NAMALWA (cell line): ENCODE measurements at regions not wholly inside any gene's neighbourhood (a gene's known extent, or its start where the extent isn't known, plus 50 kb on each side); places are given as distances from the start of the nearest gene placed in this dataset.

Experiments
- DNase-seq: peaks from one replicate; pipeline ENCODE4 v3.0.0-alpha.2; 2015; ENCODE audit warnings: low spot score

DNA sequence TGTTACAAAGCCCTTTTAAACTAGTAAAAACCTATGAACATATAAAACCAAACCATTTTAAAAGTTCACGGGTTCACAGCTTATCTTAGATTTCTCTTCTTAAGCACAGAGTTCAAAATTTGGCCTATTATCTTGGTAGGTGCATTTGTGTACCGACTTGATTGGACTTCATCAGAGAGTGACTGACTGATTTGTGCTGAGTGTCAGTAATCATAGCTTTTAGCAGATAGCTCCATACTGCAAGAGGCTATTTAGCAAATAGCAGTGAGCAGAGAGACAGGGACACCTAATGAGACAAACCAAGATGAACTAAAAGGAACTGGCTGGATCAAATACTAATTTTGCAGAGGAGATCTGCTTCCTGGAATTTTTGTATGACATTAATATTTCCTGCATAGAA lies 274.5 kb downstream of the PRR16 start:
- DNase-seq, result no peak

- DNase-seq, result no peak
Observed at GRCh38 chr5:120740989-120741388, 276.9 kb downstream of the PRR16 start.

GRCh38 chr5:120748474-120748873 lies 284.4 kb downstream of the PRR16 start:
- no peak for DNase-seq

DNA sequence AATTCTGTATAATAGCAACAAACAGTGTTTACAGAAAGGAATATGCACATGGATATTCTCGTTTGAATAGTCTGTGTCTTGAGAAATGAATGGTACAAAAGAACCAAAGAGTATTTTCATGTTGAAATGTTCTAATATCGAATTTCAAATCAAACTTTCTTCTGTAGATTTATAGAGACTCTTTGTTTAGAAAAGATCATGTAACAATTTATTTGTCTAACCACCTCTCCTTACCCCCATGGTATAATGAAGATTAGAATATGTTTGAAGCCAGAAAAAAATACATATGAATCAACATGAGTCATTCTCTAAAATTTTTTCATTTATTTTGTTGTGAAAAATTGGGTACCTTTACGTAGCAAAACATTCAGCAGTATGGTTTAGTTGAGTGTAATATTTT lies 285.6 kb downstream of the PRR16 start:
- no peak for DNase-seq

- no peak for DNase-seq
Observed at GRCh38 chr5:120759587-120759986, 295.5 kb downstream of the PRR16 start.

DNA sequence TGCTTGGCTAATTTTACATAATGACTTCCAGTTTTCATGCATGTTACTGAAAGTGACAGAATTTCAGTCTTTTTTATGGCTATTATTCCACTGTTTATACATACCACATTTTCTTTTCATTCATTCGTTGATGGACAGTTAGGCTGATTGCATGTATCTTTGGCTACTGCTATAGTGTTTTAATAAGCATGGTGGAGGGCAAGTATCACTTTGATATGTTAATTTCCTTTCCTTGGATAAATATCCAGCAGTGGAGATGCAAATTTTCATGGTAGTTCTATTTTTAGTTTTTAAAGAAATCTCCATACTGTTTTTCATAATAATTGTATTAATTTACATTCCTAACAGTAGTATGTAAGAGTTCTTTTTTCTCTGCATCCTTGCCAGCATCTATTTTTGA lies 297.9 kb downstream of the PRR16 start:
- no peak for DNase-seq

GRCh38 chr5:120765189-120765588 lies 301.1 kb downstream of the PRR16 start:
- DNase-seq, result no peak

- DNase-seq, result no peak
Observed at GRCh38 chr5:120767178-120767820, 303.2 kb downstream of the PRR16 start.

- DNase-seq, result no peak
Observed at GRCh38 chr5:120769312-120769872, 305.3 kb downstream of the PRR16 start.

DNA sequence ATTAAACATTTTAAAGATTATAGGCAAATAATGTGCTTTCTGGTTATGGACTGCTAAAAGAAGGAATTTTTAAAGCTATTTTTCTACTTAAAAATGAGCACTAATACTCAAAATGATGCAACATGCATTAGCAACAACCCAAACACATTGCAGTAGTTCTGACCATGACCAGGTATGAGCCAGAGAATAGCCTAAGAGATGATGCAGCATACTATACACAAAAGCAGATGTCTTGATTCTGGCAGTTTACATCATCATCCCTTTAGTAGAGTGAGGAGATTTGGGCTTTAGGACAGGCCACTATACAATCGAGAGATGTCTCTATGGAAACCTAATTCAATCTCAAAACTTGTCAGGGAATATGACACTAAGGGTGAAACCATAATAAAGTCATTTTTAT lies 307.1 kb downstream of the PRR16 start:
- no peak for DNase-seq

GRCh38 chr5:120778491-120779484 lies 314.7 kb downstream of the PRR16 start:
- DNase-seq, result no peak

- no peak for DNase-seq
Observed at GRCh38 chr5:120779674-120780073, 315.6 kb downstream of the PRR16 start.

DNA sequence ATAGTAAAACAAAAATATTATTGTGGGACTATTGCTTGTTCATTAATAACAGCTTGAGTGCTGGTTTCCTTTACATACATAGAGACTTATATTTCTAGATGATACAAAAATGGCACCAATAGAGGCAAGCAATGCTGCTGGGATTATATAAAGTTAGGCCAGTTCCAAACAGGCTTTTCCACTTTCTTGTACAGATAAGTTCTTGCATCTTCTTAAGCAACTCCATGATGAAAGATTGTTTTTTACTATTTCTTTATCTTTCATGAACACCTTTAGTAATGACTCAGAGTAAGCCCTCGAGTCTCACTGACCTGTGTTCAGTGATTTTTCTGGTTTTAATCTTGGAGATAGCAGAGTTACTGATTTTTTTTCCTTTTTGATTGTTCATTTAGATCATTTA lies 324.4 kb downstream of the PRR16 start:
- DNase-seq, result no peak

DNA sequence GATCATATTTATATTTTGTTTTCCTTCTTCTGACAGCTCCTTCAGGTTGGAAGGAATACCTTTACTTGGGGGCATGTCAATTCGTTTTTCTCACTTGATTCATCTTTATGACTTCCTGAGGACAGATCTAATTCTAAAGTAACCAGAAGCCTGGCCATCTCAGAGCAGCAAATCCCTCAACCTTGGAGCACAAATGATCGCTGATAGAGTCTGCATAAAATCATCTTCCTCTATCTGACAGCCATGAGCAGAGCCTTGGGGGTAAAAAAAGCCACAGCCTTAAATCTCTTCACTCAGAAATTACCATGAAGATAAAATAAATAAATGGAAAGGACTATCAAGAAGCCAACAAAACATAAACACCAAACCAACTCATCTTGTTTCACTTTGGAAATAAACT lies 325.8 kb downstream of the PRR16 start:
- no peak for DNase-seq

GRCh38 chr5:120790339-120790738 lies 326.2 kb downstream of the PRR16 start:
- DNase-seq, result no peak

- no peak for DNase-seq
Observed at GRCh38 chr5:120792477-120792876, 328.4 kb downstream of the PRR16 start.

DNA sequence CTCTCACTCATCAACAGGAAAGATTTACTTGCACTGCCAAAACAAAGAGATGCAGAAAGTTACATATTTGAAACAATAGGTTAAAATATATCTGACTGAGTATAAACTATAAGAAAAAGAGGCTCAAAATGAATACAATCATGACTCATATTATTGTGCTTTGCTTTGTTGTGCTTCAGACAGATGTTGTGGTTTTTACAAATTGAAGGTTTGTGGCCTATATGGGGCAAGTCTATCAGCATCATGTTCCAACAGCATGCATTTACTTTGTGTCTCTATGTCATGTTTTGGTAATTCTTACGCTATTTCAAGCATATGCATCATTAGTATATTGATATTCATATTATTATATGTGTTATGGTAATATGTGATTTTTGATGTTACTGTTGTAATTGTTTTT lies 330.0 kb downstream of the PRR16 start:
- DNase-seq, result no peak

DNA sequence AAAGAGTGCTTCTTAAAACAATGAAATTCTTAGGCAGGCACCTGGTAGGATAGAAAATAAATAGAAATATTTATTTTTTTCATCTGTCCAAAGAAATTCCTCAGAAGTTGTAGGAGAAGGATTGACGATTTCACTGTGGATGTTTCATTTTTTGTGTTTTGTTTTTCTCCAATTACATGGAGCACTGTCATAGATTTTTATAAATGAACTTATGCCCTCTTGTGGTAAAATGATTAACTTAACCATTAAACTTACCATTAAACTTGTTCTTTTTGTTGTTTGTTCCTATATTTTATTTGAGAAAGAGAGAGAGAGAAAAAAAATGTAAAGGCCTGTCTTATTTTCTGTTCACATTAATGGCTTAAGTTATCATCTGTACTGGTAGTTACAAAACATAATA lies 339.2 kb downstream of the PRR16 start:
- peak; percentile 28 for DNase-seq

DNA sequence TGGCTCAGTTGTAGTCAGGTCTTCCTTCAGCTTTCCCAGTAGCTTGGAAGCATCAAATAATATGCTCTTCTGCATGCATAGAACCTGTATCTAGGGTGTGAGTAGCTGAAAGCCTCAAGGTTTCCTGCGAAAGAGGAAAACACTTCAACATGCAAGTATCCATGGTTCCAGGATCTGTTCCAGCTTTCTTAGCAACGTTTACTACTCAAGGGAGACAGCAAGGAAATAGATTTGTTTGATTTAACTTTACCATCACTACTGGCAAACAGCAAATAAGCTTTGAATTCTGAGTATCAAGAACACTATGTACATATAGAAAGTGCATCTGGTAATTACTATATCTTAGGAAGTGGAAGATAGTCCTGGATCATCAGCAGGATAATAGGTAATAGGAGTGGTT lies 341.0 kb downstream of the PRR16 start:
- no peak for DNase-seq

DNA sequence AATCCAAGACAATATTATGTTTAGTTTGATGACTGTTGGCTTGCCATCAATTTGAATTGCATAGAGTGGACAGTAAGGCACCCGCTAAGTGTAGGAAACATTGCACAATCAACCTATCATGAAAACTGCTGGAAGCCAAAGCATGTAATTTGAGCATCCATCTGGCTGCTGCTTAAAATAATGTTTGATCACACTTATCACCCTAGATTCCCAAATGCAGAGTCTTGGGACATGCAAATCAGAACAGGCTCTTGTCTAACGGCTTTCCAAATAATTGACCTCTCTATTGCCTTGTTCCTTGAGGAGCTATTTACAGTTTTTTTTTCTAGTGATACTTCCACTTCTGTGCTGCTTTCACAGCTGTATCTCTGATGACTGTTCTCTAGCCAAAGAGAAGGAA lies 342.1 kb downstream of the PRR16 start:
- DNase-seq, result no peak

GRCh38 chr5:120808135-120808534 lies 344.0 kb downstream of the PRR16 start:
- no peak for DNase-seq

DNA sequence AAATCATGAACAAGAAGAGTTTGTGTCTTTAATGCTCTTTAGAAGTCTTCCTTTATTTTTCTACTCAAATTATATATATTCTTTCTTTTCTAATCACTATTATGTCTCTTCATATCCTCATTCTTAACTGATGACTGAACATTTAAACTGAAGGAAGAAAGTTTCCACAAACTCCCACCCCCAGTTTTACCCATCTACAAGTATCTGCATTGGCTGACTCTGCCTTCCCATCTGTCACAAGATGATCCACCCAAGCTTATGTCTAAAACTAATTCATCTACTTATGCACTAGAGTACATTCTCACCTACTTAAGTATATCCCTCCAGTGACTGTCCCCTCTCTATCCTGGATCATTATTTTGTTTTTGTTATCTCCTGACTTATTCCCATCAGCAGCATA lies 344.5 kb downstream of the PRR16 start:
- DNase-seq, result no peak

GRCh38 chr5:120813551-120813950 lies 349.5 kb downstream of the PRR16 start:
- no peak for DNase-seq
